Stimulated activated naive CD4-positive, alpha-beta T cell (primary cell): ENCODE measurements at regions not wholly inside any gene's neighbourhood (a gene's known extent, or its start where the extent isn't known, plus 50 kb on each side); places are given as distances from the start of the nearest gene placed in this dataset.

Experiments used
- DNase-seq, 6 experiments: peaks; one replicate each; lab custom pipeline; 2025; lab: John Stamatoyannopoulos, UW

GRCh38 chr7:112594397-112594796, 113.6 kb downstream of the LSMEM1 start:
- DNase-seq = no peak

DNA sequence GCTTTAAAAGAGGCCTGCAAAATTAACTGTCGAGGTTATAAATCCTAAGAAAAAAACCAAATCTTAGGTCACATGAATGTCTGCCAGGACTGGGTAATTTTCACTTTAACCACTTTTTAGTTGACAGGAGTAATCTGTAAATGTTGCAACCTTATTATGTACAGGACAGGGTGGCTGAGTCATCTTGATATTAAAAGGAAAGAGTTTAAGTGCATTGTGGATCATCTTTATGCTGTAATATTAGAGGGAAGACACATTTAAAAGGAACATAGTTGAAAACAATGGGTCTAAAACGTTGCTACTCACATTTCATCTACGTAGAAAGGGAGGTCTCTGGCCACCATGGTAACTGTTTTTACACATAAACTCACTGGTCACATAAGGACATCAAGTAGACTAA, 115.5 kb downstream of the LSMEM1 start:
- no peak for DNase-seq

DNA sequence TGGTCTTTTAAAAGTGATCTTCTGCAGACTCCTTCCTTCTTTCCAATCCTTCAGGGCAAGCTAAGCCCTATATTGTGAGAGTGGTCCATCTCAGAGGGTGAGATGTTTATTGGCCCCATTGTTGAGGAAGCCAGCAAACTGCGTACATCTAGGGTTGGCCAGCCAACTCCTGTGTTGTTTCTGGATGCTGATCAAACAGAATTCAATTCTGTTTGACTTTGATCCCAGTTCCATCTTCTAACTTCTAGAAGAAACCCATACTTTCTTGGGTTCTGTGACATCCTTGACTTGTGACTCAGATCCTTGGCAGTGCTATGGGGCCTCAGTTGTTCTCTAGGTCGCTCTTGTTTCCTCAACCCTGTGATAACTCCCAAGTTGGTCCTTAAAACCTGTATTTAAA, 116.2 kb downstream of the LSMEM1 start:
- no peak for DNase-seq

DNA sequence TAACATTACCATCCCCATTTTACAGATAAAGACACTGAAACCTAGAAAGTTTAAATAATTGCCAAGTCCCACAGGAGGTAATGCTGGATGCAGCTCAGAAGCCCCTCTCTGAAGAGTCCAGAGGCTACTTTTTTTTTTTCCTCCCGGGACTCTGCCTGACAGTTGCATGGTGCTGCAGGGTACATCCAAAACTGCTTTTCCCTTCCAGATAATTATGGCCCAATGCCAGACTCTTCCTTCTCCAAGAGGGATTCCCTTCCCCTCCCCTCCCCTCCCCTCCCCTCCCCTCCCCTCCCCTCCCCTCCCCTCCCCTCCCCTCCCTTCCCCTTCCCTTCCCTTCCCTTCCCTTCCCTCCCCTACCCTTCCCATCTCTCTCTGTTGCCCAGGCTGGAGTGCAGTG, 122.9 kb downstream of the LSMEM1 start:
- no peak for DNase-seq

DNA sequence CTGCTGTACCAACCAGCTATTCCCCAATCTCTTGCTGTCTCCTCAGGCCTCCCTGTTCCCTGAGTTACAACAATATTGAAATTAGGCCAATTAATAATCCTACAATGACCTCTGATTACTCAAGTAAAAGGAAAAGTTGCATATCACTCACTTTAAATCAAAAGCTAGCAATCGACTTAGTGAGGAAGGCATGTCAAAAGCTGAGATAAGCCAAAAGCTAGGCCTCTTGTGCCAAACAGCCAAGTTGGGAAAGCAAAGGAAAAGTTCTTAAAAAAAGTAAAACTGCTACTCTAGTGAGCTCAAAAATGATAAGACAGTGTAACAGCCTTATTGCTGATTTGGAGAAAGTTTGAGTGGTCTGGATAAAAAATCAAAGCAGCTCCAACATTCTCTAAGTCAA, 129.8 kb downstream of the LSMEM1 start:
- no peak for DNase-seq

GRCh38 chr7:112615701-112616100, 134.9 kb downstream of the LSMEM1 start:
- DNase-seq = no peak

DNA sequence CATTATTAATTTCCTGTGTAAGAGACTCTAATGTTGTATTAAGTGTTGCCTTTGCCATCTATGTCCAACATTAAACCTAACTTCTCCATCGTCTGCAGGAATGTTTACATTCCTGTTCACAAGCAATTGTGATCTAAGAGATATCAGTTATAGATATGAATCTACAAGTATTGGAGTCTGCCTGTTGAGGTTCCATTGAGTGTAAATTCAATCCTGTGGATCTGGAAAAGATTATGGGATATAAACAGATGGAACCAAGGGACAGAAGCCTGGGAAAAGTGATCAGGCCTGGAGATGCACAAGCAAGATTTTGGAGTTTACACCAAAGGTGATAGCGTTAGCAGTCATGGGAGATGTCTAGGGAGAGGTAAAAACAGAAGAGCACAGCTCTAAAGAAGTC, 135.5 kb downstream of the LSMEM1 start:
- no peak for DNase-seq

- no peak for DNase-seq
Measured at GRCh38 chr7:112619343-112619742, 138.6 kb downstream of the LSMEM1 start.

DNA sequence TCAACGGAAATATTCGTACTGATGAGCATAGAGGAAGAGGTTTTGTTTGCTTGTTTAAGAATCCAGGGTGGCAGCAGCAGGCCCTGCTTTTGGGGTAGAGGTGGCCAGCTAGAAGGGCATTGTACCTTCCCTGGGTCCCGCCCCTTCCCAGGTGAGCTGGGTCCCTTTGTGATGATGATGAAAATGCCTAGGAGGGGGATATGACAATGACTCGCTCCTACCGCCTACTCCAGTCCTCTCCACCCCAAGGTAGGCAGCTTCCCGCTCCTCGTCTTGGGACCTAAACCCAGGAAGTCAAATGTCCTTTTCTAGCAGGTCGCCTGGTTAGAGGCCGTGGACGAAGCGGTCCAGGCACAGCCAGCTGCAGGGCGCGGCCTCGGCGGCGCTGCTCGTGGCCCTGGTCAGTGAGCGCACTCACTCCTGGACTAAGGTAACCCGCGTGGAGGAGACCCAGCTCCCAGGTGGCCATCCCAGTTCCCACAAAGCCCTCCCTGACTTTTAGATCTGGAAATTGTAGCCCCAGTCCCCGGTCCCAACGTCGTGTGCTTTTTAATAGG, 141.4 kb downstream of the LSMEM1 start:
- DNase-seq = no peak

DNA sequence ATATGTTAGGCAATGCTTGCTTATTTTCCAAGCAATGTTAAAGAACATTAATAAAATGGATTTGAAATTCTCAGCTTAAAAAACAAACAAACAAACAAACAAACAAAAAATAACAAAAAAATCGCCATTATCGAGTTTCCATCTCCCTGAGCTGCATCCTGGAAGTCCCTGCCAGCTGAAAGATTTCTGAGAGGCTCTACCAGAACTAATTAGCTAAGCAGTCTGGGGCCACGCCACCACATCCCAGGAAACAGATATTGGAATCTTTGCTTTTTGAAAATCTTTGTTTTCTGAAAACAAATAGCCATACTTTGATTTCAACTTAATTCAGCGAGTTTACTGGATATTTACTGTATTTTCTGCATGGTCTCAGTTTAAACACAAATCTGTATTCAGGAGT, 143.6 kb downstream of the LSMEM1 start:
- DNase-seq = no peak

- no peak for DNase-seq
Measured at GRCh38 chr7:112630565-112630964, 149.8 kb downstream of the LSMEM1 start.

DNA sequence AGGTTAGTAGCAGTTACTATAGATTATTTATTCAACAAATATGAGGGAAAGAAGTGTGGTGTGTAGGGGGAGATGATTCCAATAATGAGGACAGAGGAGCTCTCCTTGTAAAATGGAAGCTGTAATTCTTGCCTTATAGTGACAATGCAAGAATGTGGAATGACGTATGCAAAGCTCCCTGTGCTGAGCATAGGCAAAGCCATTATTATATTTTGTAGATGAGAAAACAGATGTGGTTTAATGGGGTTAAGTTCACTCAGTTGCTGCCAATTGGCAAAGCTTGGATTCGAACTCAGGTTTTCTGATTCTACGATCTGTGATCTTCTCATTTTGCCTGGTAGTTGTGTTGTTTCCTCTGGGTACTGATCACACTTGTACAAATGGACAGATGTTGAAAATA, 153.3 kb downstream of the LSMEM1 start:
- no peak for DNase-seq

- DNase-seq = no peak
Measured at GRCh38 chr7:112635742-112636141, 154.5 kb downstream of the TMEM168 start.

DNA sequence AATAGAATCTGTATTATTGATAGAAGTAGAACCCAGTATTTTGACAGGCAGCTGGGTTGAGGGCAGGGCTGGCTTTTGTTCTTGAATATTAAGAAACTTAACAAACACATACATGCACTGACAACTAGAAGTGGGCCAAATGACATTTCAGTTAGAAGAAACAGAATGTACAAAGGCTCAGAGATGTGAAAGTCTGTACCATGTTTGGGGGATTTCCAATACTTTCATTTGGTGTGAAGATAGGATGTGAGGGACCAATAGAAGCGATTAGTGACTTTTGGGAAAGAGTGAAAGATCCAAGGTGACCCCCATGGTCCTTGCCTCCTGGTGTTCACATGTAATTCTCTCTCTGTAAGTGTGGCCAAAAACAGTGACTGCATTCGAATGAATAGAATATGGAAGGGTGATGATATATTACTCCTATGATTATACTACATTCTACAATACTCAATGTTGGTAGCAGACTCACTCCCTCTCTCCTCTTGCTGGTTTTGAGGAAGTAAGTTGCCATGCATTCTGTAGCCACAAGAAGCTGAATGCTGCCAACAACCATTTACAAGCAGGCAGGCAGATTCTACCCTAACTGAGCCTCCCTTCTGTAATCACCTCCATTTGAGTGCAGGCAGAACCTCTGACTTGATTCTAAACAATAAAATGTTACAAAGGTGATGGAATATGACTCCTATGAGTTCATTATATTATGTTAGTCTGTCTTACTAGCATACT, 151.4 kb downstream of the TMEM168 start:
- DNase-seq = no peak

DNA sequence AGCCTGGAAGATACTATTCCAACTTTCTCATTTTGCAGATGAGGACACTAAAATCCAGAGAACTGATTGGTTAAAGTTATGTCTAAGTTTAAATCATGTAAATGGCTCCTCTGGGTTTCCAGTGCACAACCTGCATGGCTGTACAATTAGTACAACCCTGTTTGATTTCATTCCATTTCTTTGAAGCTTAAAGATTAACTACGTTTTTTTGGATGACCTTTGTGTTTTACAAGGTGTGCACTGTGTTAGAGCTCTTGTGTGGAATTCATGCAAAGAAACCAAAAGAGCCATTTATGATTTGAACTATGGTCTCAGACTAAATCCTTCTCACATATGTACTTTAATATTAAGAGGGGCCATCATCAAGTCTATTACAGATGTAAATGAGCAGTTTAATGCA, 149.5 kb downstream of the TMEM168 start:
- no peak for DNase-seq

DNA sequence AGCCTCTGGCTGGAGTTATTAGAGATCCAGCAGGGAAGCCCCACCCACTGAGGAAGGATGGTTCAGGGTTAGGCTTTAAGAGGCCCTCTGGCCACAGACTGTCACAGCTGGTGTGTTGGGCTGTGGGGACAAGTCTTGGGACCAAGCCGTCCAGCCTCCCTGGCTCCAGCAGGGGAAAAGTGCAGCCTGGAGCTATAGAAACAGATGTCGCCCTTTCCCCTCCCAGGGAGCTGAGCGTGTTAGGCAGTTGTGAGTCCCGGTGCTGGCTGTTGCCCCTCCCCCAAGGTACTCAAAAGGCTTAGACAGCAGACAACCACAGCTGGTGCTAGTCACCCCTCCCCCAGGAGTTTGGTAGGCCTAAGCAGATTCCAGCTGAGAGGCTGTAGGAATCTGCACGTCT, 143.4 kb downstream of the TMEM168 start:
- DNase-seq = no peak

GRCh38 chr7:112648781-112649180, 141.4 kb downstream of the TMEM168 start:
- DNase-seq = no peak

DNA sequence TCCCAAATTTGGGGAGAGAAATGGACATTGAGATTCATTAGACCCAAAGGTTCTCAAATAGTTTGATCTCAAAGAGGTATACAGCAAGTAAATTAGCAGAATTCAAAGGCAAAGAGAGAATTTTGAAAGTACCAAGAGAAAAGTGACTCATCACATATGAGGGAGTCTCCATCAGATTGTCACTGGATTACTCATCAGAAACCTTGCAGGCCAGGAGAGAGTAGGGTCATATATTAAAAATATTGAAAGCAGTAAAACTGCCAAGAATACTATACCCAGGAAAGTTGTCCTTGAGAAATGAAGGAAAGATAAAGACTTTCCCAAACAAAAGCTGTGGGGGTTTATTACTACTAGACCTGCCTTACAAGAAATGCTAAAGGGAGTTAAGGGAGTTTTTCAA, 140.6 kb downstream of the TMEM168 start:
- no peak for DNase-seq

DNA sequence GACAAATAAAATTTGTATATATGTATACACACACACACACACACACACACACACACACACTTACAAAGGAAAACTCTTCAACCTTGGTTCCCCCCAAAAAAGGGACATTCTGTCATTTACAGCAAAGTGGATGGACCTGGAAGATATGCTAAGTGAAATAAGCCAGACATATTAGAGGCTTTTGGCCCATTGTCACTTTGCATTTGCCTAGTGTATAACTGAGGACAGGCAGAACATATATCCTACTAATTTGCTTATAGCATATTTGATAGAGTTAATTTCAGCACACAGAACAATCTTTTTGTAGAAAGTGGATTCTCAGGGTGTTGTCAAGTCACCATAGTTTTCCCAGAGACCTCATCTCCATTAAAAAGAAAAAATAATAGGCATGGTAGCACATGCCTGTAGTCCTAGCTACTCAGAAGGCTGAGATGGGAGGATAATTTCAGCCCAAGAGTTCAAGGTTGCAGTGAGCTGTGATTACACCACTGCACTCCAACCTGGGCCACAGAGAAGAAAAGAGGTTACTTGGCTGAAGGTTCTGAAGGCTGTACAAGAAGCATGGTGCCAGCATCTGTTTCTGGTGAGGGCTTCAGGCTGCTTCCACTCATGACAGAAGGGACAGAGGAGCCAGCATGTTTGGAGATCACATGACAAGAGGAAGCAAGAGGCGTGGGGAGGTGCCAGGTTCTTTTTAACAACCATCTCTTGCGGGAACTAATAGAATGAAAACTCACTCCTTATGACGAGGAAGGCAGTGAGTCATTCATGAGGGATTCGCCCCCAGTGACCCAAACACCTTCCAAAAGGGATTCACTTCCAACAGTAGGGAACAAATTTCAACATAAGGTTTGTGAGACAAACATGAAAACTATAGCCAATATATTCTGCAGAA, 135.6 kb downstream of the TMEM168 start:
- no peak for DNase-seq

GRCh38 chr7:112665709-112666108, 124.5 kb downstream of the TMEM168 start:
- DNase-seq = no peak

GRCh38 chr7:112668561-112668960, 121.6 kb downstream of the TMEM168 start:
- DNase-seq = no peak

GRCh38 chr7:112669306-112669705, 120.9 kb downstream of the TMEM168 start:
- no peak for DNase-seq

GRCh38 chr7:112670193-112670592, 120.0 kb downstream of the TMEM168 start:
- no peak for DNase-seq
